HG02610 (cell line): ENCODE measurements at regions not wholly inside any gene's neighbourhood (a gene's known extent, or its start where the extent isn't known, plus 50 kb on each side); places are given as distances from the start of the nearest gene placed in this dataset.
"Not testable (repeated sequence)": the region's sequence is repeated elsewhere in the genome, so short reads cannot be mapped to it uniquely, and the experiment has no call there.

Source experiments
- ATAC-seq: cut with Tn5 transposase; IDR thresholded peaks from one replicate; pipeline ENCODE4 v1.9.1; 2021; ENCODE audit warnings: mild to moderate bottlenecking, moderate library complexity; ENCODE audit not compliant: unreplicated experiment

DNA sequence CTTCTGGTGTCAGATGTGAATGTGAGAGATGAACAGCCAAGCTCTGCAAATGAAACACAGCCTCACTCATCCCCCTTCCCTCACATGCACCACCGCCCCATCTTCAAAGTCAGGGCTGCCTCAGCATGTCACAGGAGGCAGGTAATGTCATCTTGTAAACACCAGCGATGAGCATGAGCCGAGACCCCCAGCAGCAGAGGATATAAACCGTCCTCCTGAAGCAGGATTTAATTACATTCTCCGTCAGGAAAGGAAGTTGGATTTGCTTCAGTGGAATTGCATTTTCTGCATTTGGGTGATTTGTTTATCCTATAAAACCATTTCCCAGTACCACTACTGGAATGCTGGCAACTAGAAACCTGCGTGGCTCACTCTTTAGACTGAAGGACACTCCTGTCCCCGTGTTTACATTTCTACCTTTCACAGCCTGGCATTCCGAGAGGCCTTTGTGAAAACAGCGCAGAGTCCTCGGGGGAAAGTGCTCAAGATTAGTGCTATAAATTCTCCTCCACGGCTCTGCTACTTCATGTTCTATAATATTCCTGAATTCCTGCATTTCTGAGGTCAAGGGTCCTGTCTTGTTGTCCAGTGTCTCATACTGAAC, 619.2 kb downstream of the IRS1 start:
- no peak for ATAC-seq

GRCh38 chr2:226179010-226179409, 620.6 kb downstream of the IRS1 start:
- ATAC-seq, result no peak

DNA sequence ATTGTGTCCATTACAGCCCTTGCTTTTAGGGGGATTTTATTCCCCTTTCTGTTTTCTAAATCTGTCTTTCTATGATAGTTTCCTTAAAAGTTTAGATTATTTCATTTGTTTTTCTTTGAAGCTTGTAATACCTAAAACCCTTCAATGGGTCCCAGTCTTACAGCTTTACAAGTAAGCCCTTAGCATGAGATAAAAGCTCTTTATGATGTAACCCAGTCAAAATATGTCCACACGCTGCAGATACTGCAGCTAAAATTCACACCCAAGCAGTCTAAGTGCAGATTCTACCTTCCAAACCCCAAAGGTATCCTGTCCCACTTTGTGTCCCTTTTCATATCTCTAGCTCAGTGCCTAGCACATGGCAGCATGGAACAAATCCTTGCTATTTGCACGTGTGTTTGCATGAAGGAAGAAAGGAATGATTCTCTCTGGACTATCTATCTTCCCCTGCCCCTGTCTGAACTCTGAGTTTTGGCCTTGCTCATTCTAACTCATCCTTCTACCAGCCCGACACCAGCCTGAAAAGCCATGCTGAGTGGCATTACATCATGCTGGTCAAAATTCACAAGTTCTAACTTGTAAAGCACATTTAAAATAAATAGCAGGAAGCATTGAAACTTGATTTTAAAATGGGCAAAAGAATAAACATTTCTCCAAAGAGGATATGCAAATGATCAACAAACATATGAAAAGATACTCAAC, 623.2 kb downstream of the IRS1 start:
- ATAC-seq, result no peak

DNA sequence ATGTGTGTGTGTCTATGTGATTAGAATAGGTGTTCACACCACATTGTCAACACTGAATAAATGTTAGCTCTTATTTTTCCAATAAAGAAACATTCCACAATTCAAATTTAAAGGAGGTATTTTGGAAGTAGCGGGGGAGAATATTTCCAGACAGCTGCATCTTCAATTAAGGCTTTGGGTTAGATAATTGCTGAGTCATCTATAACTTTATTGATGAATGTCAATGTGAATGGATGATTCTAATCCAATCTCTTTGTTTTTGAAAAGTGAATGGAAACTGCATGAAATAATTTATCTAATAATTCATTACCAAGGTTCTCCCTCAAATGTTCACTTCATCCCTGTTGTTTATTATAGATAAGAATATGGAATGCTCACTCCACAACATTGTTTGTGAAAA, 625.2 kb downstream of the IRS1 start:
- ATAC-seq, result no peak

DNA sequence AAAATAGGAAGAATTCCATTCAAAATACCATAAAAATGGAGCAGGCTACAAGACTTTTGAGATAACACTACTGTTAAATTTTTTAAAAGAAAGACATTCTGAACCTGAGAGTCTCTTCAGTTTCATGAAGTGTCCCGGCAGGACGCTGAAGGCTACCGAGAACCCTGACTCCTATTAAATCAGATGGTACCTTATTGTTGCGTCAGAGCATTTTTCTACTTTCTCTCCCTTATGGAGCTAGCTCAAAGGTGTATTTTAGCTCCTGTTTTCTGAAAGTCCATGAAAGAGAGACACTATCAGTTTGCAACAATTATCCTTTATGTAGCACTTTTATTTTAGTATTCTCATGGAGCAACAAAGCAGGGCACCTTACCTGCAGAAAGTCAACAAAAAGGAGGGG, 626.7 kb downstream of the IRS1 start:
- no peak for ATAC-seq

DNA sequence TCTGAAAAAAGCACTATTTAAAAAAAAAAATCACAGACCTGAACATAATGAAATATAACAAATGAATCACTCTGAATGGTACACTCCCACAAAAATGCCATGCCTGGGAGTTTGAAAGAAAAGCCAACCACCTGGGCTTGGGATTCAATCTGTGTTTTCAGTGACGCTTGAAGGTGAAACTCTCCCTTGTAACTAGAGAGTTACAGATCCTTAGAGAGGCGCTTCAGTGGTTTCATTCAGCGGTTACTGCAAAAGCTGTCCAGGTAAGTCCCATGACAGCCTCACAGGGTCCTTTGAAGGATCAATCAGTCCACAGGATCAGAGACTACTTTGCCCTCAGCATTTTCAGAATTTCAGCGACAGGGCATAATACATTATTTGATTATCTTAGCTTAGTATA, 627.3 kb downstream of the IRS1 start:
- no peak for ATAC-seq

DNA sequence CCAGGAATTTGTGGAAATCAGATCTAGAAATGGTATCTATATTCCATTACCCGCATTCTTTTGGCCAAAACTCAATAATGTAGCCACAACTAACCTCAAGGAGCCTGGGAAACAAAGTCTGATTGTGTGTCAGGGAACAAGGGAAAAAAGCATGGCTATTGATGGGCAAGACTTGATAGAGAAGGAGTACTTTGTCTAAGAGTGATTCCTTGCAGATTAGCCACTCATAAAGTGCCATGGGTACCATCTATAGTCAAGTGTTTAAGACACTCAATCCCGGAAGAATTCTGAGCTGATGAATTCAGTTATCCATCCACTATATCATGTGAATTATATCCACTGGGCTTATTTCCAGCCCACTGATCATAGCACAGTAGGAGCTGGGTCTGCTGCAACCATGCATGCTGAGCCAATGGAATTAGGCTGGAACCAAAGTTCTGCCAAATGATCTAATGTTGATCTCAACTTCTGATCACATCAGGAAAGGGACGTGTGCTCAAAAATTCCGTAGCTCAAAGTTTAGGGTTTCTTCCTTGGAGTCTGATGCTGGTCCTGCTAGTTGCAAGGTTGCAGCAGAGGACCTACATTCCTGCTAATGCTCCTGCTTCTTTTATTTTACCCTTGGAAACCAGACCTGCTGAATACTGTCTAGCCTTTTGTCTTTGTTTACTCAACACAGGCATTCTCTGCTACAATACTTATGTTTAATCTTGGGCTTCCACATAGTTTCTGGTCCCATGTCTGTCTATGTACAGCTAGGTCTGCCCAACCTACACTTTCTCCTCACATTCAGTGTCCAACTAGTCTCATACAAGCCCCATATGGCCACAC, 629.7 kb downstream of the IRS1 start:
- ATAC-seq, result no peak

GRCh38 chr2:226168496-226169160, 631.0 kb downstream of the IRS1 start:
- ATAC-seq, result no peak

GRCh38 chr2:226164512-226164911, 635.1 kb downstream of the IRS1 start:
- ATAC-seq, result no peak

DNA sequence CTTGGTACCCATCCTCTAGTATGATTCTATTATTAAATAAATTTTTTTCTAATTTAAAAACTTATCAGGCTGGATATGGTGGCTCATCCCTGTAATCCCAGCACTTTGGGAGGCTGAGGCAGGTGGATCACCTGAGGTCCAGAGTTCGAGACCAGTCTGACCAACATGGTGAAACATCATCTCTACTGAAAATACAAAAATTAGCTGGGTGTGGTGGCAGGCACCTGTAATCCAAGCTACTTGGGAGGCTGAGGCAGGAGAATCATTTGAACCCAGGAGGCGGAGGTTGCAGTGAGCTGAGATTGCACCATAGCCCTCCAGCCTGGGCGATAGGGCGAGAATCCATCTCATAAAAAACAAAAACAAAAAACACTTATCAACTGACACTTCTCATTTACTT, 639.0 kb downstream of the IRS1 start:
- ATAC-seq, result not testable (repeated sequence)

DNA sequence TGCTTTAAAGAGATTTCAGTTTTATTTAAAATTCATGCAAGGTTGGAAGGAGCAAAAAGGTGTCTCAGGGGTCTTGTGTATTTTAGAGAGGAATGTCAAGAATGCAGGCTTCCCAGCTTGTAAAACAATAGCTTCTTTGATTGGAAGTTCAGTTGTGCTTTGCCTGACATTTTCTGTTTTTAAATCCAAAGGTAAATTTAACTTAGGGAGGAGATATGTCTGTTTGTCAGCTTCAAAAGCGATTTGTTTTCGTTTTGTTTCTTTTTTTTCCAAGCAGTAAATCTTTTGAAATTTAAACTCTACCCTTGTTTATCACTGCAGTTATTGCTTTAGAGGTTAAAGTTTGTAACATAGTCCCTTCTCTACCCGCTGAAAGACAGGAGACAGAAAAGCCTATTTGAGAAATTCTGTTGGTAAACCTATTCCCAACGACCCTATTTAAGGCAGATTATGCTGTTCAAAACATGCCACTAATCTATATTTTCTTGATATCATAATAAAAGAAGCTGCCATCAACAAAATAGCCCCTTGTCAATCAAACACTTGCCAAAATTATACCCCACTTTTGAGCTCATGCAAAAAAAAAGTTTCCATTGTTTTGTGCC, 639.6 kb downstream of the IRS1 start:
- ATAC-seq, result no peak

DNA sequence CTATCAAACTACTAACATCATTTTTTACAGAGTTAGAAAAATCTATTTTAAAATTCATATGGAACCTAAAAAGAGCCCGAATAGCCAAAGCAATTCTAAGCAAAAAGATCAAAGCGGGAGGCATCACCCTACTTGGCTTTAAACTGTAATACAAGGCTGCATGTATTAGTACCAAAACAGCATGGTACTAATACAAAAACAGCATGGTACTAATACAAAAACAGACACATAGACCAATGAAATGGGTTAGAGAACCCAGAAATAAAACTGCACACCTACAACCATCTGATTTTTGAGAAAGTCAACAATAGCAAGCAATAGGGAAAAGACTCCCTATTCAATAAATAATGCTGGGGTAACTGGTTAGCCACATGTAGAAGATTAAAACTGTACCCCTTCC, 640.7 kb downstream of the IRS1 start:
- ATAC-seq, result no peak

DNA sequence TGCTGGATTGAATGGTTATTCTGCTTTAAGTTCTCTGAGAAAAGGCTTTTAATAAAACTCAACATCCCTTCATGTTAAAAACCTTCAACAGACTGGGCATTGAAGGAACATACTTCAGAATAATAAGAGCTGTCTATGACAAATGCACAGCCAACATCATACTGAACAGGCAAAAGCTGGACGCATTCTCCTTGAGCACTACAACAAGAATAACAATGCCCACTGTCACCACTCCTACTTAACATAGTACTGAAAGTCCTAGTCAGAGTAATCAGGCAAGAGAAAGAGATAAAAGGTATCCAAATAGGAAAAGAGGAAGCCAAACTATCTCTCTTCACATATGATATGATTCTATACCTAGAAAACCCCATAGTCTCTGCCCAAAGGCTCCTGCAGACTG, 641.4 kb downstream of the IRS1 start:
- ATAC-seq, result no peak

- ATAC-seq, result no peak
Observed at GRCh38 chr2:226155093-226155875, 644.3 kb downstream of the IRS1 start.

- ATAC-seq, result no peak
Observed at GRCh38 chr2:226154610-226155009, 645.0 kb downstream of the IRS1 start.

DNA sequence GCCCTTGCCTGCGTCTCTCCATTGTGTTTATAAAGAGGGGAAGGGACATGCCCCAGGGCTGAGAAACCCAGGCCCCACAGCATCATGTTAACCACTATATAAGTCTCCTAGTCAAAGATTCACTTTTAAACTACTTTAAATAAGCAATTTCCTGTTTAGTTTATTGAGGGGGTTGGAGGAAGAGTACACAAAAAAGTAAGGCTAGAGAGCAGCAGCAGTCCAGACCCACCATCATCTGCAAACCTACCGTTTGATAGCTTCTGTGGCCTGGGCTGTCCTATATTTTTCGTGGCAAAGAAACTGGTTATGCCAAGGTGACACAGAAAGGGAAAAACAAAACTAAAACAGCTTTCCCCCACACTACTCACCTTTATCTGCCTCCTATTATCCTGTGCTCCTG, 646.1 kb downstream of the IRS1 start:
- ATAC-seq, result no peak

DNA sequence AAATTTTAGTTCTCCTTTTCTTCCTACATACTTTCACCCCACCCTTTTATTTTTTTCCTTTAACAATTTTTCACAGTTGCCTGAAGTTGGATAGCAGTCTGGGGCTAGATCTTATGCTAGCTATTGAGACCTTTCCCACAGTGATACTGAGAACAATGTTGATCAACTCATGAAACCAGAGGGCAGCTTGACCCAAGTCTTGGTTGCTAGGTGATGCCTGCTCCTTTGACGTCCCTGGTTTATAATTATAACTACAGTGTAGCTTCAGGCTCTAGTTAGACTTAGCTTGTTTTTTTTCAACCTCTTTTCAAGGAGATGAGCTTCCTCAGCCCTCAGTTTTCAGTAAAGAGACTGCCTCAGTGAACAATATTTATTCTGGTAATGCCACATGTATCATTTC, 648.5 kb downstream of the IRS1 start:
- no peak for ATAC-seq

GRCh38 chr2:226143091-226143490, 656.5 kb downstream of the IRS1 start:
- no peak for ATAC-seq

GRCh38 chr2:226142463-226142862, 657.2 kb downstream of the IRS1 start:
- no peak for ATAC-seq

- ATAC-seq, result no peak
Observed at GRCh38 chr2:226140594-226140993, 659.0 kb downstream of the IRS1 start.
